SK-N-SH (cell line): ENCODE measurements at regions not wholly inside any gene's neighbourhood (a gene's known extent, or its start where the extent isn't known, plus 50 kb on each side); places are given as distances from the start of the nearest gene placed in this dataset.

Experiments
- CTCF ChIA-PET: fragments of 300-600, 350-600 bp; formaldehyde crosslinking; extraction: SDS; loops from one replicate; lab custom pipeline; 2021; lab: Yijun Ruan, JAX
- POLR2A ChIA-PET: fragments of 350-600 bp; sonication (Branson Sonifier 250); formaldehyde crosslinking; extraction: SDS; loops from one replicate; lab custom pipeline; 2020; ENCODE audit warnings: antibody characterized with exemption, inconsistent platforms; lab: Yijun Ruan, JAX
- DNase-seq: peaks from one replicate; pipeline ENCODE4 v3.0.0; 2012
- H2AFZ ChIP-seq: fragments of 200-600 bp; sonication (generic); 2 replicates; pipeline ENCODE4 v1.8.1; 2016; ENCODE audit warnings: antibody characterized with exemption, mild to moderate bottlenecking, low read depth
- H3F3A ChIP-seq: fragments of 200-600 bp; sonication (generic); replicated peaks from 2 replicates; pipeline ENCODE3; 2016; ENCODE audit warnings: antibody characterized with exemption, mild to moderate bottlenecking; ENCODE audit not compliant: insufficient read depth
- H3K27ac ChIP-seq, 2 experiments: fragments of 200-500 bp in 1 of 2; fragments of 200-600 bp in 1 of 2; sonication (Bioruptor generic) in 1 of 2; sonication (generic), shearing (Covaris generic) in 1 of 2; 2 replicates each; pipeline versions ENCODE4 v1.5.1 to v1.6.1; 2014 to 2016; ENCODE audit warnings: low read depth in 2 of 2, inconsistent platforms in 1 of 2, low read length in 1 of 2, mild to moderate bottlenecking in 1 of 2, mixed read lengths in 1 of 2
- H3K27me3 ChIP-seq: fragments of 200-600 bp; sonication (generic), shearing (Covaris generic); 2 replicates; pipeline ENCODE4 v1.6.1; 2016; ENCODE audit warnings: mixed run types; ENCODE audit not compliant: insufficient read depth
- H3K36me3 ChIP-seq, 2 experiments: fragments of 200-500 bp in 1 of 2; fragments of 200-600 bp in 1 of 2; sonication (Bioruptor generic) in 1 of 2; sonication (generic) in 1 of 2; replicated peaks in 1 of 2; 2 replicates each; pipeline versions ENCODE3 to v1.5.1; 2014 to 2016; ENCODE audit warnings: low read length in 1 of 2, mild to moderate bottlenecking in 1 of 2; ENCODE audit not compliant: insufficient read depth in 2 of 2, control insufficient read depth in 1 of 2
- H3K4me1 ChIP-seq, 2 experiments: fragments of 200-500 bp in 1 of 2; fragments of 200-600 bp in 1 of 2; sonication (Bioruptor generic) in 1 of 2; sonication (generic), shearing (Covaris generic) in 1 of 2; 2 replicates each; pipeline versions ENCODE4 v1.5.1 to v1.6.1; 2014 to 2016; ENCODE audit warnings: low read depth in 1 of 2, low read length in 1 of 2, mixed run types in 1 of 2; ENCODE audit not compliant: insufficient read depth in 2 of 2, control insufficient read depth in 1 of 2
- H3K4me2 ChIP-seq: fragments of 200-600 bp; sonication (generic), shearing (Covaris generic); 2 replicates; pipeline ENCODE4 v1.6.1; 2017; ENCODE audit warnings: mixed run types
- H3K4me3 ChIP-seq, 2 experiments: fragments of 200-500 bp in 1 of 2; fragments of 200-600 bp in 1 of 2; sonication (Bioruptor generic) in 1 of 2; sonication (generic), shearing (Covaris generic) in 1 of 2; 2 replicates each; pipeline versions ENCODE4 v1.5.1 to v1.8.1; 2014 to 2016; ENCODE audit warnings: low read depth in 2 of 2, inconsistent platforms in 1 of 2, low read length in 1 of 2, mild to moderate bottlenecking in 1 of 2, mixed read lengths in 1 of 2, moderate library complexity in 1 of 2
- H3K79me2 ChIP-seq: fragments of 200-600 bp; sonication (generic); 2 replicates; pipeline ENCODE4 v1.8.1; 2017; ENCODE audit warnings: mild to moderate bottlenecking; ENCODE audit not compliant: insufficient read depth
- H3K9ac ChIP-seq: fragments of 200-600 bp; sonication (generic); 2 replicates; pipeline ENCODE4 v1.6.1; 2017; ENCODE audit warnings: mixed run types
- H3K9me2 ChIP-seq: fragments of 200-600 bp; sonication (generic); 2 replicates; pipeline ENCODE4 v1.6.1; 2017; ENCODE audit warnings: mixed run types
- H3K9me3 ChIP-seq: fragments of 200-600 bp; sonication (generic); 2 replicates; pipeline ENCODE4 v1.6.1; 2017; ENCODE audit warnings: mixed run types, mild to moderate bottlenecking, moderate library complexity
- H4K20me1 ChIP-seq: fragments of 200-600 bp; sonication (generic); 2 replicates; pipeline ENCODE4 v1.6.1; 2017; ENCODE audit warnings: mild to moderate bottlenecking, mixed run types; ENCODE audit not compliant: insufficient read depth
- CHD2 ChIP-seq: fragments of 150-350 bp; IDR thresholded peaks from 2 replicates; pipeline ENCODE4 v1.6.1; 2018; ENCODE audit warnings: low read length; ENCODE audit not compliant: partially characterized antibody
- CTCF ChIP-seq: fragments of 200-600 bp; sonication (generic); IDR thresholded peaks from 2 replicates; pipeline ENCODE4 v1.6.1; 2017; ENCODE audit warnings: antibody characterized with exemption, mild to moderate bottlenecking, moderate library complexity
- EZH2phosphoT487 ChIP-seq: fragments of 200-600 bp; sonication (generic); IDR thresholded peaks from 2 replicates; pipeline ENCODE4 v1.6.1; 2017; ENCODE audit warnings: low read depth, mixed run types, mild to moderate bottlenecking, antibody characterized with exemption, moderate library complexity, borderline replicate concordance
- FOXJ3 ChIP-seq: sonication (generic); formaldehyde crosslinking; IDR thresholded peaks from 2 replicates; pipeline ENCODE4 v1.5.1; 2020; ENCODE audit warnings: mild to moderate bottlenecking, missing genetic modification reagents
- FOXM1 ChIP-seq: IDR thresholded peaks from 2 replicates; pipeline ENCODE4 v1.4.0; 2012; ENCODE audit warnings: low read depth, mild to moderate bottlenecking
- GABPA ChIP-seq: IDR thresholded peaks from 2 replicates; pipeline ENCODE4 v1.4.0; 2012; ENCODE audit warnings: low read depth, mild to moderate bottlenecking
- GATA2 ChIP-seq: sonication (generic); formaldehyde crosslinking; IDR thresholded peaks from 2 replicates; pipeline ENCODE4 v1.5.0; 2020; ENCODE audit warnings: mild to moderate bottlenecking, missing genetic modification reagents
- IRF3 ChIP-seq: fragments of 150-350 bp; IDR thresholded peaks from 2 replicates; pipeline ENCODE4 v1.6.1; 2016; ENCODE audit warnings: mild to moderate bottlenecking, low read depth, low read length
- JUND ChIP-seq: IDR thresholded peaks from 2 replicates; pipeline ENCODE4 v1.4.0; 2012
- MEF2A ChIP-seq: IDR thresholded peaks from 2 replicates; pipeline ENCODE4 v1.4.0; 2012; ENCODE audit warnings: low read depth, borderline replicate concordance
- PBX3 ChIP-seq: IDR thresholded peaks from 2 replicates; pipeline ENCODE4; 2012
- RAD21 ChIP-seq: IDR thresholded peaks from 2 replicates; pipeline ENCODE4 v1.6.1; 2012; ENCODE audit warnings: mild to moderate bottlenecking, low read length
- RCOR1 ChIP-seq: fragments of 150-350 bp; IDR thresholded peaks from 2 replicates; pipeline ENCODE4 v1.6.1; 2017; ENCODE audit warnings: antibody characterized with exemption, low read length
- REST ChIP-seq: IDR thresholded peaks from 2 replicates; pipeline ENCODE4 v1.6.1; 2012; ENCODE audit warnings: mild to moderate bottlenecking, low read depth, low read length, moderate library complexity
- SIN3A ChIP-seq: IDR thresholded peaks from 2 replicates; pipeline ENCODE4 v1.6.1; 2012; ENCODE audit warnings: low read depth, mild to moderate bottlenecking, low read length, moderate library complexity, borderline replicate concordance
- SMC3 ChIP-seq: IDR thresholded peaks from 2 replicates; pipeline ENCODE4 v1.6.1; 2012; ENCODE audit warnings: low read depth, low read length, improper control_type of control experiment
- TAF1 ChIP-seq: IDR thresholded peaks from 2 replicates; pipeline ENCODE4 v1.6.1; 2012; ENCODE audit warnings: low read depth, mild to moderate bottlenecking, low read length, moderate library complexity, borderline replicate concordance
- TCF12 ChIP-seq: IDR thresholded peaks from 2 replicates; pipeline ENCODE4 v1.4.0; 2012
- TEAD4 ChIP-seq: IDR thresholded peaks from 2 replicates; pipeline ENCODE4 v1.4.0; 2012; ENCODE audit warnings: mild to moderate bottlenecking, borderline replicate concordance; ENCODE audit not compliant: insufficient read depth
- ZBTB33 ChIP-seq: IDR thresholded peaks from 2 replicates; pipeline ENCODE4 v1.4.0; 2012; ENCODE audit warnings: low read depth, borderline replicate concordance
- WGBS: methylation state at CpG from one replicate; pipeline ENCODE4 v1.1.6; 2017; ENCODE audit warnings: low lambda C conversion rate; 5-methylcytosine and 5-hydroxymethylcytosine counted together

- no peaks in the 10 kb centered on the region for H3F3A ChIP-seq
- no peak overlapping the region for H3K9ac ChIP-seq
- no peak for DNase-seq
- TF ChIP-seq GATA2 (CRISPR knock-in tag) (no peak), GABPA (no peak), EZH2phosphoT487 (no peak), REST (no peak), SIN3A (no peak), RCOR1 (no peak), SMC3 (no peak), TEAD4 (no peak), TAF1 (no peak), ZBTB33 (no peak), CHD2 (no peak), TCF12 (no peak), JUND (no peak), FOXM1 (no peak), CTCF (no peak), FOXJ3 (no peak), MEF2A (no peak), PBX3 (no peak), IRF3 (no peak), RAD21 (no peak)
- no peaks in the 10 kb centered on the region for H3K9me2 ChIP-seq
- H3K27me3 ChIP-seq = peaks cover 9% of the 10 kb centered on the region; the same call in 1 of the 2 replicates
- ChIA-PET CTCF (no interaction called here), POLR2A (no interaction called here)
- H4K20me1 ChIP-seq = no peaks in the 10 kb centered on the region
- H3K4me3 ChIP-seq = no peak overlapping the region
- H3K27ac ChIP-seq = no peak overlapping the region
- H3K79me2 ChIP-seq = no peaks in the 10 kb centered on the region
- H3K4me1 ChIP-seq = no peaks in the 10 kb centered on the region
- H3K4me2 ChIP-seq = no peak overlapping the region
- no peak overlapping the region for H2AFZ ChIP-seq
- WGBS = 9% methylated on average over 4 of the region's 4 CpGs
- no peaks in the 10 kb centered on the region for H3K36me3 ChIP-seq
- H3K9me3 ChIP-seq = no peaks in the 10 kb centered on the region
Measured at GRCh38 chr1:91624331-91624730, 123.7 kb downstream of the CDC7 start.
